Karpas-422 (cell line): ENCODE measurements at regions not wholly inside any gene's neighbourhood (a gene's known extent, or its start where the extent isn't known, plus 50 kb on each side); places are given as distances from the start of the nearest gene placed in this dataset.
"Not testable (repeated sequence)": the region's sequence is repeated elsewhere in the genome, so short reads cannot be mapped to it uniquely, and the experiment has no call there.

Experiments
- DNase-seq: peaks from one replicate; pipeline ENCODE4 v3.0.0-alpha.2; 2015
- H2AFZ ChIP-seq: fragments of 200-600 bp; sonication (generic); 2 replicates; pipeline ENCODE4 v1.6.1; 2014; ENCODE audit warnings: antibody characterized with exemption, low read length, mixed read lengths
- H3K27ac ChIP-seq: fragments of 200-600 bp; sonication (generic); 2 replicates; pipeline ENCODE4 v1.5.1; 2014; ENCODE audit warnings: mild to moderate bottlenecking, low read length, moderate library complexity
- H3K27me3 ChIP-seq: fragments of 200-600 bp; sonication (generic); 2 replicates; pipeline ENCODE4 v1.6.1; 2014; ENCODE audit warnings: low read length, mixed read lengths
- H3K36me3 ChIP-seq: fragments of 200-600 bp; sonication (generic); 2 replicates; pipeline ENCODE4 v1.6.1; 2014; ENCODE audit warnings: low read length, mixed read lengths; ENCODE audit not compliant: insufficient read depth
- H3K4me1 ChIP-seq: fragments of 200-600 bp; sonication (generic); 2 replicates; pipeline ENCODE4 v1.6.1; 2014; ENCODE audit warnings: mild to moderate bottlenecking, low read length, mixed read lengths
- H3K4me2 ChIP-seq: fragments of 200-600 bp; sonication (generic); 2 replicates; pipeline ENCODE4 v1.6.1; 2014; ENCODE audit warnings: low read length, low read depth, mild to moderate bottlenecking; ENCODE audit not compliant: poor library complexity, severe bottlenecking
- H3K4me3 ChIP-seq: fragments of 200-600 bp; sonication (generic); 2 replicates; pipeline ENCODE4 v1.5.1; 2014; ENCODE audit warnings: mild to moderate bottlenecking, antibody characterized with exemption, low read length, mixed read lengths
- H3K79me2 ChIP-seq: fragments of 200-600 bp; sonication (generic); 2 replicates; pipeline ENCODE4 v1.6.1; 2014; ENCODE audit warnings: mild to moderate bottlenecking, low read length, mixed read lengths
- H3K9ac ChIP-seq: fragments of 200-600 bp; sonication (generic); 2 replicates; pipeline ENCODE4 v1.6.0; 2014; ENCODE audit warnings: low read length
- H3K9me2 ChIP-seq: fragments of 200-600 bp; sonication (generic), shearing (Covaris generic); replicated peaks from 2 replicates; pipeline ENCODE4 v1.6.0; 2014; ENCODE audit warnings: mild to moderate bottlenecking, low read length, moderate library complexity; ENCODE audit not compliant: insufficient read depth
- H3K9me3 ChIP-seq: fragments of 300-700, 200-600 bp; sonication (generic); 2 replicates; pipeline ENCODE4 v1.6.1; 2014; ENCODE audit warnings: low read length, mixed read lengths
- H4K20me1 ChIP-seq: fragments of 200-600 bp; sonication (generic); 2 replicates; pipeline ENCODE4 v1.6.1; 2014; ENCODE audit warnings: mild to moderate bottlenecking, antibody characterized with exemption, low read length, low read depth; ENCODE audit not compliant: insufficient read depth

- no peaks in the 10 kb centered on the region for H3K4me1 ChIP-seq
- no peak for DNase-seq
- H3K9ac ChIP-seq = no peak overlapping the region
- no peaks in the 10 kb centered on the region for H3K36me3 ChIP-seq
- no peak overlapping the region for H3K4me2 ChIP-seq
- H3K4me3 ChIP-seq = no peak overlapping the region
- H4K20me1 ChIP-seq = no peaks in the 10 kb centered on the region
- H3K27me3 ChIP-seq = no peaks in the 10 kb centered on the region
- H3K9me3 ChIP-seq = peaks cover 19% of the 10 kb centered on the region
- no peak overlapping the region for H2AFZ ChIP-seq
- H3K27ac ChIP-seq = no peak overlapping the region
- H3K79me2 ChIP-seq = no peaks in the 10 kb centered on the region
- H3K9me2 ChIP-seq = no peaks in the 10 kb centered on the region
Observed at GRCh38 chr11:39570526-39570925, 1888.9 kb downstream of the LRRC4C start.

- DNase-seq = no peak
- Histone ChIP-seq H4K20me1 (no peaks in the 10 kb centered on the region), H3K79me2 (no peaks in the 10 kb centered on the region), H3K27ac (no peak overlapping the region), H2AFZ (no peak overlapping the region), H3K27me3 (no peaks in the 10 kb centered on the region), H3K9me2 (no peaks in the 10 kb centered on the region), H3K9ac (no peak overlapping the region), H3K36me3 (no peaks in the 10 kb centered on the region), H3K9me3 (peaks cover 15% of the 10 kb centered on the region), H3K4me2 (no peak overlapping the region), H3K4me3 (no peak overlapping the region), H3K4me1 (no peaks in the 10 kb centered on the region)
Observed at GRCh38 chr11:39569789-39570188, 1889.7 kb downstream of the LRRC4C start.

GRCh38 chr11:39542460-39542859 lies 1917.0 kb downstream of the LRRC4C start:
- no peak overlapping the region for H2AFZ ChIP-seq
- no peaks in the 10 kb centered on the region for H3K79me2 ChIP-seq
- H3K36me3 ChIP-seq = no peaks in the 10 kb centered on the region
- H3K9me3 ChIP-seq = peaks cover 51% of the 10 kb centered on the region
- no peak overlapping the region for H3K4me3 ChIP-seq
- H3K4me2 ChIP-seq = no peak overlapping the region
- no peaks in the 10 kb centered on the region for H3K4me1 ChIP-seq
- H3K27ac ChIP-seq = no peak overlapping the region
- H3K9me2 ChIP-seq = no peaks in the 10 kb centered on the region
- H4K20me1 ChIP-seq = no peaks in the 10 kb centered on the region
- no peak for DNase-seq
- no peaks in the 10 kb centered on the region for H3K27me3 ChIP-seq
- H3K9ac ChIP-seq = no peak overlapping the region

GRCh38 chr11:39541945-39542351 lies 1917.5 kb downstream of the LRRC4C start:
- Histone ChIP-seq H4K20me1 (no peaks in the 10 kb centered on the region), H3K9me2 (no peaks in the 10 kb centered on the region), H3K27me3 (no peaks in the 10 kb centered on the region), H3K27ac (no peak overlapping the region), H3K9me3 (peaks cover 53% of the 10 kb centered on the region), H3K4me1 (no peaks in the 10 kb centered on the region), H2AFZ (no peak overlapping the region), H3K4me2 (no peak overlapping the region), H3K79me2 (no peaks in the 10 kb centered on the region), H3K9ac (no peak overlapping the region), H3K4me3 (no peak overlapping the region), H3K36me3 (no peaks in the 10 kb centered on the region)
- DNase-seq = no peak

- not testable (repeated sequence) for H3K27me3 ChIP-seq, H3K9ac ChIP-seq, H3K4me3 ChIP-seq, H3K27ac ChIP-seq, H3K79me2 ChIP-seq, H3K4me1 ChIP-seq, DNase-seq, H3K9me2 ChIP-seq, H2AFZ ChIP-seq, H3K4me2 ChIP-seq, H3K36me3 ChIP-seq, H4K20me1 ChIP-seq
- H3K9me3 ChIP-seq = peaks cover 12% of the 10 kb centered on the region
Observed at GRCh38 chr11:39536323-39536722, 1923.1 kb downstream of the LRRC4C start.
